ENCODE measurements at regions not wholly inside any gene's neighbourhood (a gene's known extent, or its start where the extent isn't known, plus 50 kb on each side); places are given as distances from the start of the nearest gene placed in this dataset.
"Not testable (repeated sequence)": the region's sequence is repeated elsewhere in the genome, so short reads cannot be mapped to it uniquely, and the experiment has no call there.

DNA sequence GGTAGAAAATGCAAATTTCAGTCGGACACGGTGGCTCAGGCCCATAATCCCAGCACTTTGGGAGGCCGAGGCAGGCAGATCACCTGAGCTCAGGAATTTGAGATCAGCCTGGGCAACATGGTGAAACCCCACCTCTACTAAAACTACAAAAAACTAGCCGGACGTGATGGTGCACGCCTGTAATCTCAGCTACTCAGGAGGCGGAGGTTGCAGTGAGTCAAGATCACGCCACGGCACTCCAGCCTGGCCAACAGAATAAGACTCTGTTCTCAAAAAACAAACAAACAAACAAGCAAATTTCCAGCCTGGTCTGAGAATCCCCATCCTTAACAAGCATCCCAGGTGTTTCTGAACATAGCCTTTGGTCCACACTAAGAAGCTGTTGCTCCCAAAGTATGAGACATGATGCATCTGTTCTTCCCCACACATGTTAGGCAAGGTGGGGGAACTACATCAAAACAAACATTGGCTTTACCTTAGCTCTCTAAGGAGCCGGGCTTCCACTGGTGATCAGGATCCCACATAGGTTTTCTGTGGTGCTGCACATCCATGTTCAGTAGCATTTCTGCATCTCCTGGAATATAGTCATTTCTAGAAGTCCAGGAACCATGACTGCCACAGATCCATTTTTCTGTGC, 92.5 kb upstream of the DMRT1 start:
- DNase-seq, result no peak

GRCh38 chr9:749716-750115, 91.8 kb upstream of the DMRT1 start:
- no peak for DNase-seq

GRCh38 chr9:750249-750967, 91.1 kb upstream of the DMRT1 start:
- no peak for DNase-seq

DNA sequence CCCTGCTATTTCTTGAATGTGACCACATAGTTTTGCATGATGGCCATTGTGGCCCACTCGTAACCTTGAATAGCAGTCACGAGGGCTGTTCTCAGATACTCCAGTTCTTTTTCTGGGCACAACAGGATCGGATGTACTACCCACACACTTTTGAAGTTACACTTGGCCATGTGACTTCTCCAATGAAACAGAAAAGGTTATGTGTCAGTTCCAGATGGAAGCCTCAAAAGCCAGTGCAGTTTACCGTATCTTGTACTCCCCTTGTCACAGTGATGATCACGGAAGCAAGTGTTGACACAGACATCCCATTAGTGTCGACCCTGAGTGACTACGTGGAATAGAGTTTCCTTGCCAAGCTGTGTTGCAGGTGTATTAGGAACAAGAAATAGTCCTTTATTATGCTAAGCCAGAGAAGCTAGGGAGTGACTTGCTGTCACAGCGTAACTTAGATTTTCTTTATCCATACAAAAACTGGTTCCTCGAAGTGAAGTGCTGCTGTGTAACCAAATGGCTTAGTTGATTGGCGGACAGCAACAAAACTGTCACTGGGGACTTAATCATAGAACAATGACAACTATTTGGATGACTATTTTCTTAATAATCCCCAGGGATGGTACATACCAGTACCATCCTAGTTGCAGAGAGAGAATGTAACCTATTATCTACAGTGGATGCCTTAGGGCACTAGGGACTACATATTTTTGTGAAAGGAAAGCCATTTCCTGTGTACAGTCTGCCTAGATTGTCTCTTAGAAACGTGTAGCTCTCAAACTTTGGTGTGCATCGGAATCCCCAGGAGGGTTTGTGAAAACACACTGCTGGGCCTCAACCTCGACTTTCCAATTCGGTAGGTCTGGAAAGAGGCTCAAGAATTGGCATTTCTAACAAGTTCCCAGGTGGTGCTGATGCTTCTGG, 90.1 kb upstream of the DMRT1 start:
- DNase-seq, result no peak

GRCh38 chr9:752201-752600, 89.3 kb upstream of the DMRT1 start:
- DNase-seq, result no peak

GRCh38 chr9:752681-753200, 88.8 kb upstream of the DMRT1 start:
- DNase-seq, result no peak

DNA sequence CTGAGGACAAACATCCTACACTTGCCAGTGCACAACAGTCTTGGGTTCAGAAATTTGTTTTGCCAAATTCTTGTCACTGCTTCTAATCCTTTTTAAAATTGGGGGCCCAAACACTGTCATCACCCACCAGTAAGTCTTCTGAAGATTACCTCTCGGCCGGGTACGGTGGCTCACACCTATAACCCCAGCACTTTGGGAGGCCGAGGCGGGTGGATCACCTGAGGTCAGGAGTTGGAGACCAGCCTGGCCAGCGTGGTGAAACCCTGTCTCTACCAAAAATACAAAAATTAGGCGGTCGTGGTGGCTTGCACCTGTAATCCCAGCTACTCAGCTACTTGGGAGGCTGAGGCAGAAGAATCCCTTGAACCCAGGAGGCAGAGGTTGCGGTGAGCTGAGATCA, 87.8 kb upstream of the DMRT1 start:
- DNase-seq, result not testable (repeated sequence)

GRCh38 chr9:754150-754931, 87.2 kb upstream of the DMRT1 start:
- DNase-seq, result no peak

GRCh38 chr9:755454-756381, 85.8 kb upstream of the DMRT1 start:
- peak; percentile 26 for DNase-seq

GRCh38 chr9:757246-757881, 84.1 kb upstream of the DMRT1 start:
- peak; percentile 34 for DNase-seq

- DNase-seq, result no peak
Observed at GRCh38 chr9:758146-758545, 83.4 kb upstream of the DMRT1 start.

GRCh38 chr9:759541-759940, 82.0 kb upstream of the DMRT1 start:
- DNase-seq, result no peak

- DNase-seq, result no peak
Observed at GRCh38 chr9:759983-760736, 81.3 kb upstream of the DMRT1 start.

DNA sequence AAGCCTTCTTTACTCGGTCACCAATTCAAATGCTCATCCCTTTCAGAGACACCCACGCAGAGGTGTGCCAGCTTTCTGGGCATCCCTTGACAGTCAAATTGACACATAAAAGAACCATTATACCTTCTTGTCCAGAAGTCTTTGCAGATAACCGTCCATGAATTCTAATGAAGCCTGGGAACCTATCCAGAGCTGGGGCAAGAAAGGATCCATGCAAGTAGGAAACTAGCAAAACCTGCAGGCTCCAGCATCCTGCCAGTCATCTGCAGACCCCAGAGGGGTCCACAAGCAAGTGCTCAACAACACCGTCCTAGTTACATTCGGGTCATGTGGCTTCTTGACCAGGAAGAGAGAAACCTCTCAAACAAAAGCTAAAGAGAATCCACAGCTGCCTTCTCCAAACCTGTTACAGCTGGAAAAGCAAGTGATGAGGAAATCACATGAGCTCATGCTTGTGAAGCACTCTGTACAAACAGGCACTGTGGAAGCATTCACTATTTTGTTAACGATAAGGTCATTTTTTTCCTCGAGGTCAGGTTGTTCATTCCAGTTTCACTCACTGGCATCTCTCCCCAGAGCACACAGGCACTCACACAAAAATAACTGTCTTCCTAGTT, 80.2 kb upstream of the DMRT1 start:
- DNase-seq, result peak; percentile 62

DNA sequence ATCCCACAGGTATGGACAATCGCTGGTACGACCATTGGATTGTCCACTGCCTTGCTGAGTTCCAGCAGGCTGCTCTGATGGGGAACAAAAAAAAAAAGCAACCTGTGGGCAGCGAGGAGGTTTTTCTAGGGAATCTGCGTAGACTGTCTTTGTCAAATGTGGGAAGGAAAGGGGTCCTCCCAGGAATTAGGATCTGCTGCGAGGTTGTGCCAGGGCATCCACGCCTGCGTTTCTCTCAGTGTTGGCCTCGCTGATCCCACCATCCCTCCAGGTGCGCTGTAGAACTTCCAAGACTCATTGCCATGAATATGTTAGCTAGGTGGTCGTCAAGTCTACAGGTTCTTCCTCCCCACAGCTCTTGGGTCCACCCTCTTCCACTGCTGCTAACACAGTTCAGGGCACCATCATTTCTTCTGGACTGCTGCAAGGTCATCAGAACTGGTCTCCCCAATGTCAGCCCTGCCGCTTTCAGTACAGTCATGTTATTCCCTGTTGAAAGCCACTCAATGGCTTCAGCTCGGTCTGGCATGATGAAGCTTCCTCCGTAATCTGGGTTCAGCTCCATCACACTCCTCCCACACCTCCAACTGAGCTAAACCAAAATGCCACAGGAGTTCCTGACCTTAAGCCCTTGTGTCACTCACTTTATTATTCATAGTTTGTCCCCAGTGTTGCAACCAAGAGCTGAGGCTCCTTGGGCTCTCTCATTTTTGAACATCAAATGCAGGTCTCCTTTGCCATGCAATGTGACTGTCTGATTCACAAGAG, 79.5 kb upstream of the DMRT1 start:
- DNase-seq, result no peak

DNA sequence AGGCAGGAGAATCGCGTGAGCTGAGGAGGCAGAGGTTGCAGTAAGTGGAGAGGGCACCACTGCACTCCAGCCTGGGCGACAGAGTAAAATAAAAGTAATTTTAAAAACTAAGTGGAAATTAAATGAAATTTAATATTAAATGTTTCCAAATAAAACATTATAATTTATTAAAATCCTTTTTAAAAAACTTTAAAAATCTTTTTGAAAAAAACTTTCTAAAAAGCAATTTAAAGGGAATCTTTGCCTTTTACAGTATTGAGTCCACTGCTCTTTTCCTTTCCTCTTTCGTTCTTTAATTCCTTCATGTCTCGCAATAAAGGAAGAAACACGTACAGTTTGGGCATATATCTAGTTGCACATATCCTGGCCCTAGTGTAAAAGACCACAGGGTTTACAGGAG, 77.8 kb upstream of the DMRT1 start:
- DNase-seq, result no peak

- DNase-seq, result peak; percentile 84
Observed at GRCh38 chr9:764105-764524, 77.4 kb upstream of the DMRT1 start.

- DNase-seq, result no peak
Observed at GRCh38 chr9:764986-765385, 76.5 kb upstream of the DMRT1 start.

GRCh38 chr9:767061-767561, 74.4 kb upstream of the DMRT1 start:
- not testable (repeated sequence) for DNase-seq

Data from DMS53 (cell line).